Inflammatory macrophage treated with lipopolysaccharide for 1 hour (primary cell): ENCODE measurements at regions not wholly inside any gene's neighbourhood (a gene's known extent, or its start where the extent isn't known, plus 50 kb on each side); places are given as distances from the start of the nearest gene placed in this dataset.

ENCODE experiments used
- DNase-seq, 2 donors: peaks; one replicate each; pipeline ENCODE4 v3.0.0-alpha.2; 2020 to 2022

GRCh38 chr10:4687397-4687796 lies 138.6 kb upstream of the AKR1E2 start:
- DNase-seq: no peak

DNA sequence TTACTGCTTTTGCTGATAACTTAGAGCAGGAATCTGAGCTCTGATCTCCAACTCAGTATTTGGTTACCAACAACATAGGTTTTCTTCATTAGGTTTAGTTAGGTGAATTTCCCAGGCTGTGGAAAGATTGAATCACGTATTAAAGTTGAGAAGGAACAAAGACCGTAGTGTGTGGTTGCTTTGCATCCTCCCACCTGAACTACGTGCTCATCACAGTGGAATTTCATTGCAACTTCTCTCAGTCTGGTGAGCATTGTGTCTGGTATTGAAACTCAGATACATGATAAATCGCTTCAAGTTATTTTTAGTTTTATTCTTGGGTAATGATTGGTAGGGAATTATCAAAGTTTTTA lies 139.4 kb upstream of the AKR1E2 start:
- no peak for DNase-seq

DNA sequence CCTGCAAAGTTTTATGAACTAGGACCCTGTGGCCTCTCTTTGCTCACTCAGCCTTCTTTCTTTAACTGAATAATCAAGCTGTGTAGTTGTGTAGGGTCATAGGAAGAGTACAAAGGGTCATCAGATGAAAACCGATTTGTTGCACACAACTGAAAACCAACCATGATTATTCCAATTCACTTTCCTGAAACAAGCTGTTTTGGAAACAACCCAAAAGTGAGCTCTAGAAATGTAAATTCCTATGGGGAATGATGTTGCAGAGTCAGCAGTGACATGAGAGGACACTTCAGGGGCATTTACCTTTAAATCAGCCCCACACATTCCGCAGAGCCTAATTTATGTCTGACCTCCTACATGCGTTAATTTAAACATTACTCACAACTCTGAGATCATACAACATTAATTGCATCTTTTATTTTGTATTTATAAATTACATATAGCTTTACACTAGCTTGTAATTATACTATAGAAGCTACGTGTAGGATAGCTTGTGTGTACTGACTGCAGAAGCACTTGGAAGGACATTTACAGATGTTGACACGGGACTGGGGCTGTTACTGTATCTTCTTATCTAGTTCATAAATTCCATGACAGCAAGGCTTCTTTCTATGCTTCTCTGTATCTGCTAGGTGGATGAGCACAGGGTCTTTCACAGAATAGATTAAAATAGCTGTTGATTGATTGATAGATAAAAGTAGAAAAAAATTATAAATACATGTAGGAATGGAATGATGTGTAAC lies 139.9 kb upstream of the AKR1E2 start:
- no peak for DNase-seq

DNA sequence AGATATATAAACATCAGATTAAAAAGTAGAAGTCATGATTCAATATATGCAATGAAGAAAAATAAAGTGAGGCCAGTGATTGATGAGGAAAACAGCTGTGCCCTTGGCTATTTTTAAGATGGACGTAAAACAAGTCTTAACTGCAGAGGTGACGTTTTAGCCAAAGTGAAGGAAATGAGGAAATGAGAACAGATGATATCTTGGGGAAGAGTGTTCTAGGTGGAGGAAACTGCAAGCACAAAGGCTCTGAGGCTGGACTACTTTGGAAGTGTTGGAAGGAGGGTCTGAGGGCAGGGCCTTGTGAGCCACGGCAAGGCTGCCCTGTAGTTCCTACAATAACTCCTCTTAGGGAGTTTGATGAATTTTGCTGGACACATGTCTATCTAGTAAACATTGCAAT lies 140.5 kb upstream of the AKR1E2 start:
- no peak for DNase-seq

DNA sequence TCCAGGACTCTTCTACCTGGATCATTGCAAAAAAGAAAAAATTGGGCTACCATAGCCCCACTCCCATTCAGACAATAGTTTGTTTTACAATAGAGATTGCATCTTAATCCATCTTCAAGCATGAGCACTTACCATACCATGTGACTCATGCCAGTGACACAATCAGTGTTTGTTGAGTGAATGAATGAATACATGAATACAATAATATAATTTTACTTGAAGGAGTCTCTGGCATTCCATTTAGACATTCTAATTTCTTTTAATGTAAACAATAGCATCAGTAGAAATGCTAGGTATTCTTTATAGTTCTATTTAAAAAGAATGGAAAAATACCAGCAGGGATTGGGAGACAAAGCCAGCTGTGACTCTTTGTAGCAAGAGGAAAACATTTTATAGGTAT lies 141.6 kb upstream of the AKR1E2 start:
- no peak for DNase-seq

DNA sequence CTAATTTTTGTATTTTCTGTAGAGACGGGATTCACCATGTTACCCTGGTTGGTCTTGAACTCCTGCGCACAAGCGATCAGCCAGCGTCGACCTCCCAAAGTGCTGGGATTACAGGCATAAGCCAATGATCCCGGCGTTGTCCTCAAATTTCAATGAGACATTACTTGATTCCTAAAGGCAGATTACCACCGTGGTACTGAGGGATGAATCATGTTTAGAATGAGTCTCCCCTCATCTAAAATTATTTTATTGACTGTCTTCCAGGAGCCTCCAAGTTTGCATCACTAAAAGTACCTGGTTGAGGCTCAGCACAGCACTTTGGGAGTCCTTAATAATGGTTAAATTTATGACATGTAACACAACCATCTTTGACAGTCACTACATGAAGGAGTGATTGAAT lies 142.2 kb upstream of the AKR1E2 start:
- DNase-seq: no peak

DNA sequence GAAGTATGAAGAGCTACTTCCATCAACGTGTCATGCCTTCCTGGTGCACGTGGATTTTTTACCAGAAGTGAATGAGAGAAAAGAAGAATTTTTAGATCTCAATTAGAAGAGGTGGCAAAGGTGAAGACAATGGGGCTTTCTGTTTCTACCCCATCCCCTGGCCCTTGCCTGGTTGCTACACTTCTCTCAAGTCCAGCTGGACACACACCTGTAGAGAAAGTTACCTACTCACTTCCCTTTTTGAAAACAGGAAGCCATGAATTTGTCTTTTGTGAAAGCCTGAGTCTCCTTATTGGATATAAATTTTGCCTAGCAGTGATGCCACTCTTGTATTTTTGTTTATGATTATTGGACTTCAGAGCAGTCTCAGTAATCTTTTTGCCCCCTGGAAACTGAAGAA lies 142.9 kb upstream of the AKR1E2 start:
- DNase-seq: no peak

DNA sequence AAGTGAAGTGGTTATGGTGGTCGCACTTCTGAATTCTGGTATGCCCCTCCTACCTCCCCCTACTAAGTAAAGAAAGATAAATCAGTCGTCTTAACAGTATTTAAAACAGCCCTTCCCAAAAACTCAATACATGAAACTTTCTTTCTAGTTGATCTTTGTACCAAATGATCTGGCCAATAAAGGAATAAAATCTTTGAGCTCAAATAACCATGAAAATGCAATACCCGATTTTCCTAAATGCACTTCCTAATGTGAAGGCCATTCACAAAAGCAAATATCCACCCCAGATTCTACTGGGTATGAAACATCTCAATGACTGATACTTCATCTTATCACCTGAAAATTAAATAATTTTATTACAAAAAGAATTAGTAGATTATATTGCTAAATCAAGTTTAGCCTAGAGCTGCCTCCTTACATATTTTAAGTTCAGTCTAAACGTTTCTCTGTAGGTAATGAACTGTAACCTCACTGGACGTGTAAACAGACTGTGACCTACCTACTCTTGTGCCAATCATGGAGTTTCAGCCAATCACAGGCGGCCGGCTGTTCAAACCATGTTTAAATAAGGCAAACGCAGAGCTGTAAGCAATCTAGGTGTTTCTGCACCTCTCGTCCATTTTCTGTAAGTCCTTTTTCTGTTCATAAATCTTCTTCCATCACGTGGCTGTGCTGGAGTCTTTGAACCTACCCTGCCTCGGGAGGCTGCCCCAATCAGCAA lies 146.9 kb upstream of the AKR1E2 start:
- DNase-seq: no peak

GRCh38 chr10:4678023-4678950 lies 147.7 kb upstream of the AKR1E2 start:
- DNase-seq: no peak

DNA sequence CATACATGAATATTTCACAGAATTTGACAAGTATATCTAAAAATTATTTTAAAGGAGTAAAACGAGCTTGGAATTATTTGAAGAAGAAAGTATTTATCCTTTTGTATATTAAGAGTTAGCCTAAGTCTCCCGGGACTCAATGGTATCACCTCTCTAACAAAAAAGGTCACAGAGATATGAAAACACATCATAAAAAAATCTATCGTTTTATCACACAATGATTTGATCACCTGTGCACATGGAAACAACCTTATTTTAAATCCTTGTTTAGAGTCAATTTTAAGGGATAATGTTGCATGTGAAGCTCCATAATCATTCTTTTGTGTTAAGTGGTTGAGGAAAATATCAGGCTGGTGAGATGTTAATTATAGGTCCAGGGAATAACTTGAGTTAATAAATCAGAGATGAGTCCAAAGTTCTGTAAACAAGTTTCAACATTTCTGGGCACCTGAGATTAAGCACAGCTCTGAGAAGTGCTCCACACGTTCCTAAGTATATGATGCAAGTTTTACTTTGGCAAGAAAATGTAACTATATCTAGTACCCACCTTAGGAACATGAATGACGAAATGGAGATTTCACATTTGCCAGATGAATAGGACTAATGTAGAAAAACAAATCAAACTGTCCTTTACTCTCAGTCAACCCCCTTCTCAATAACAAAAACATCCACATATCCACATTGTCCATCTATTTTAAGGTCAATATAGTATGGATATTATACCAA lies 148.5 kb upstream of the AKR1E2 start:
- no peak for DNase-seq

DNA sequence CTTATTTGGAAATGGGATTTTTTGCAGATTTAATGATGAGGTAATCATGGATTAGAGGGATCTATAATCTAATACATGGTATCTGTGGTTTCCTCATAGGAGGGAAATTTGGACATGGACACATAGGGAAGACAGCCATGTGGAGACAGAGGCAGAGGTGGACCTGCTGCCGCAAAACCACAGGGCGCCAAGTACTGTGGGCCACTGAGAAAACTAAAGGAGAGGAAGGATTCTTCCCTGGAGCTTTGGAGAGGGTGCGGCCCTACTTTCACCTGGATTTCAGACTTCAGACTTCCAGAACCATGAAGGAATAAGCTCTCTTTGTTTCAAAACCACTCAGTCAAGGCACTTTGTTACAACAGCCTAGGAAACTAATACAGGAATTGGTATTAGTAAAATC lies 149.4 kb upstream of the AKR1E2 start:
- DNase-seq: no peak

DNA sequence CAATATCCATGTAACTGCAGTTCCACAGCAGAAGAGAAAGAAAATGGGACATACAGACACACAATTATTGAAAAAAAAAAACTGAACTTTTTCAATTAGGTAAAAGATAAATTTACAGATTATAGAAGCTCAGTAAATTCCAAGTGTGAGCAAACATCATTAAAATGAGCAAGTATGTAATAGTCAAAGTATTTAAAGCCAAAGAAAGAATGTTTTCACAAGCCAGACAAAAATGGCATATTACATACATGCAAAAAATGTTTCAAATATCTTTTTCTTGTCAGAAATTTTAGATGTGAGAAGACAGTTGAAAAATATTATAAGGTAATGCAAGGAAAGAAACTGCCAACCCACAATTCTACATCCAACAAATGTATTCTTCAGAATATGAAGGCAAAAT lies 150.2 kb upstream of the AKR1E2 start:
- DNase-seq: no peak

GRCh38 chr10:4673279-4674040 lies 152.5 kb upstream of the AKR1E2 start:
- DNase-seq: no peak

DNA sequence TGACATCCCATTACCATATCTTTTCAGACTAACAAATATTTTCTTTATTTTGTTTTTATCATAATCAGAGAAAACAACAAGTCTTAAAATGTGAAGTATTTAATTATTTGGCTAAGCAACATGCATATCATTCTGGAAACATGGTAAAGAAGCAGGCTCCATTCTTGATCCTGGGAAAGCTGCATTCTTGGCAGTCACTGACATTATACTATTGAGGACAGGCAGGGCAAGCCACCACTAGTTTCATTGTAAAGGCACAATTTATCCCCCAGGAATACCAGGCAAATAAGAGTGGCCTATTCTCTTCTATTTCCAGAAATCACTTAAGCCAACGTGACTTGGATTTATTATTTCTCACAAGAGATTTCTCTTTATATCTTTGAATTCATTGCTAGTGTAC lies 153.8 kb upstream of the AKR1E2 start:
- no peak for DNase-seq

DNA sequence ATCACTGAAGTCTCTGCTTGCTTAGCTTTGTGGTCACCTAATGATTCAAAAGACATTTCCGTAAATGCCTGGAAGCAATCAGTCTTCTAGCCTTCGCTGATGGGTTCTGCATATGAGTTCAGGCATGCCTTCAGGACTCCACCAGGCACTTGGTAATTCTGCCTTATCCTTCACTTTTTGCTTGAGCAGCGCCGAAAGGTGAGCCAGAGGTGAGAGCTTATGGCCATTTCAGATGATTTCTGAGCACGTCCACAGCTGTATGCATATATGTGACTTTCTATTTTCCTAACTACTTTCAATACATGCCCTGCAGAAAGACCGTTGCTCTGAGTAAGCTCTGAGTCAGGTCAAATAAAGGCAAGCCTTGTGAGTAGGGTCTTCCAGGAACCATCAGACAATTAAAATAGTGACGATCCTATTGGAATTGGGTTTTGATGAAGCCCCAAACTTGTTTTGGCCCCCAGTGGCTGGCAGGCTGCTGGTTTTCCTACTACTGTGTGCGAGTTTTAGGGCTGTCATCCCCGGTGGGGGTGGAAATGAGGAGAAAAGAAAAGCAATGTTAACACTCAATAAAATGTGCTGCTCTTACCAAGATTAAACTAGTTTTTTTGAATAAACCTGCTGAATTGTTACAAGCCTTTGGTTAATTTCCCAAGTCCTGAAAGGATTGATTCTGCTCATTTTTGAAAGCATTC lies 154.4 kb upstream of the AKR1E2 start:
- DNase-seq: no peak

GRCh38 chr10:4670737-4671136 lies 155.3 kb upstream of the AKR1E2 start:
- no peak for DNase-seq

DNA sequence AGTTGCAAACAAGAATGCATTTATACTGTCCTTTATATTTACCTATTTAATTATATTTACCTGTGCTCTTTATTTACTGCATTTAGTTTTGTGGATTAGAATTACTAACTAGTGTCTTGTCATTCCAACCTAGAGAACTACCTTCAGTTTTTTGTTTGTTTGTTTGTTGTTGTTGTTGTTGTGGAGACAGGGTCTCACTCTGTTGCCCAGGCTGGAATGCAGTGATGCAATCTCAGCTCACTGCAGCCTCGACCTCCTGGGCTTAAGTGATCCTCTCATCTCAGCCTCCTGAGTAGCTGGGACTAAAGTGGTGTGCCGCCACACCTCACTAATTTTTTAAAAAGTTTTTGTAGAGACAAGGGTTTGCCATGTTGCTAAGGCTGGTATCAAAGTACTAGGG lies 156.4 kb upstream of the AKR1E2 start:
- no peak for DNase-seq

DNA sequence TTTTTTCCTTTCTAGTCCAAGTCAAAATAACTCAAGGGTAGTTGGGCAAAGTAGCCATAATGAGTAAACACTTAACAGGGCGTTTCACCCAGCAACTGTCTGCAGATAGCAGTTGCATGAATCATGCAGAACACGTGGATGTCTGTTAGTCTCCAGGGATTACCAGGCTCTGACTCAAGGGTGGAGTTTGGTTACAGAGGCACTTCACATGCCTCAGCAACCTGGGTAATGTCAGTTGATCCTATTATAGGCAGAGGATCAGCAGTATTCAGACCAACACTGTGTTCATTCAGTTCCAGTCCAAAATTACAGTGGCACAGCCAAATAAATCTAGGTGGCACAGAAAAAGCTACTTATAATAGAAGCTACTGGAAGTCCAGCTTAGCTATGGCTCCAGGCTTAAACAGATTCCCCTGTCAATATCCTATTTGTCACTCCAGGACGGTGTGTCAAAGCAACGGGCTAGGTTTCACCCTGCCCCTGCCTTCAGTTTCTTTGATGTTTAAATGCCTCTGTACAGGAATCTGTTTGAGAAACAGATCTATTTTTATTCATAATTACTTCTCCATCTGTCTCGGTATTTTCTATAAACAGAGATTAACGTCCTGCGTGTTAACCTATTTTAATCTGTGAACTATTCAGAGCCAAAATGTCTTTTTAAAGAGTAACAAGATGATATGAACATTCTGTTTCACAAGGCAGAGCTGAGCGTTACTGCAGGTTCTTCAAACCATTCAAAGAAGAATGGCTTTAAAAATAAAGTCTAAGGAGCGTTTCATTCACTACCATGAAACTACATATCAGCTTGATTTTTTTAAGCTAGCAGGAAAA lies 162.6 kb upstream of the AKR1E2 start:
- DNase-seq: peak; percentile 35 to 77

DNA sequence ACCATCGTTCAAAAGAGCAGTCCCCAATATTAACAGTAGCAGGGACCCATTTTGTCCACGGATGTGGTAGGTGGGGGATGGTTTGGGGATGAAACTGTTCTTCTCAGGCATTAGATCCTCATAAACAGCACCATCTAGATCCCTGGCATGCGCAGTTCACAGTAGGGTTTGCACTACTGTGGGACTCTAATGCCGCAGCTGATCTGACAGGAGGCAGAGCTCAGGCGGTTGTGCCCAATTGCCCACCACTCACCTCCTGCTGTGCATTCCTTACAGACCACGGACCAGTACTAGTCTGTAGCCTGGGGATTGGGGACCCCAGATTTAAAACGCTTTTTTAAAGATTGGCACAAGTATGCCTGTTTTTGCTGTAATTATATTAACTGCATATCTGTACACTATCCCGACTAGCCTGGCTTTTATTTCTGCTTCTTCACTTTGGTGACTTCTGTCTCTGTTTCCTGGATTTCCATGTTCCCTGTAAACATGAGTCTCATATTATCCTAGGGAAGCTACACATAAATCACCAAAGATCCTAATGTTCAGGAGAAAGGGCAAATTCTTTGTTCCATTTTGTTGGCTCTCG lies 163.3 kb upstream of the AKR1E2 start:
- no peak for DNase-seq
